WTC11 (cell line): ENCODE measurements at regions not wholly inside any gene's neighbourhood (a gene's known extent, or its start where the extent isn't known, plus 50 kb on each side); places are given as distances from the start of the nearest gene placed in this dataset.

Experiments
- GRHL2 ChIP-seq: fragments of 250-450 bp; sonication (Bioruptor Pico); IDR thresholded peaks from 2 replicates; pipeline ENCODE4 v1.8.0; 2022; ENCODE audit warnings: mild to moderate bottlenecking, moderate library complexity; ENCODE audit not compliant: insufficient replicate concordance, severe bottlenecking
- SMAD3 ChIP-seq: sonication (generic); formaldehyde crosslinking; IDR thresholded peaks from 2 replicates; pipeline ENCODE4 v1.8.0; 2022; ENCODE audit warnings: missing genetic modification reagents, mild to moderate bottlenecking, borderline replicate concordance
- SP1 ChIP-seq: sonication (generic); formaldehyde crosslinking; conservative IDR thresholded peaks from 2 replicates; pipeline ENCODE4 v1.8.1; 2022; ENCODE audit warnings: missing genetic modification reagents
- TCF7 ChIP-seq: sonication (generic); formaldehyde crosslinking; IDR thresholded peaks from 2 replicates; pipeline ENCODE4 v1.8.0; 2022; ENCODE audit warnings: mild to moderate bottlenecking, low read depth, missing genetic modification reagents, moderate library complexity
- ZNF121 ChIP-seq: sonication (generic); formaldehyde crosslinking; IDR thresholded peaks from 2 replicates; pipeline ENCODE4 v1.8.0; 2023; ENCODE audit warnings: missing genetic modification reagents
- ZNF219 ChIP-seq: sonication (generic); formaldehyde crosslinking; IDR thresholded peaks from 2 replicates; pipeline ENCODE4 v1.8.0; 2023; ENCODE audit warnings: missing genetic modification reagents, mild to moderate bottlenecking, borderline replicate concordance

GRCh38 chr1:242723044-242723716 lies 198.7 kb upstream of the PLD5 start:
- TF ChIP-seq GRHL2 (CRISPR knock-in tag) (no peak), ZNF121 (CRISPR knock-in tag) (no peak), SP1 (CRISPR knock-in tag) (no peak), SMAD3 (CRISPR knock-in tag) (no peak), TCF7 (CRISPR knock-in tag) (no peak), ZNF219 (CRISPR knock-in tag) (no peak)
